ENCODE measurements at regions not wholly inside any gene's neighbourhood (a gene's known extent, or its start where the extent isn't known, plus 50 kb on each side); places are given as distances from the start of the nearest gene placed in this dataset.

DNA sequence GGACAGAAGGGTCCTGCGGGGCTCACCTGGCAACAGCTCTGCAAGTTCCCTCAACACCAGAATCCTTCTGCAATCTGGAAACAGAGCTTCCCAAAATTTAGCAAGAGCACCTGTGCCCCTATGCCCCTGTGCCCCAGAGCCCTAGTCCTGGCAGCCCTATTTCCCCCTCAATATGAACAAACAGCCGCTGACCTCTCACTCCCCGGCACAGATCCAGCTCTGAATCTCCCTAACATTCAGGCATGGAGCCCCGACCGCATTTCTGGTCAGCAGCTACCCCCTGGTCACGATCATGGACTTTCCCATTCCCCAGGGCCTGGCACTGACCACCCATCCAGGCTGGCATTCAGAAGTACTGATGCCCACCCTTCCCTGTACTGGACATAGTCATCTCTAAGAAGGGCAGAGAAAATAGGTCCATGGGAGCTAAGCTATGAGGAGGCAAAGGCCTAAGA is 110.8 kb upstream of the SMURF2 start:
- no peak for TF ChIP-seq ZNF114 (tag by site-specific recombination; IDR thresholded peaks at IDR 0.05)
- no peak for TF ChIP-seq GLI4 (tag by site-specific recombination; IDR thresholded peaks at IDR 0.05)
- no peak for TF ChIP-seq CTCF (tag by site-specific recombination; IDR thresholded peaks at IDR 0.05)
- TF ChIP-seq, protein P1, sequence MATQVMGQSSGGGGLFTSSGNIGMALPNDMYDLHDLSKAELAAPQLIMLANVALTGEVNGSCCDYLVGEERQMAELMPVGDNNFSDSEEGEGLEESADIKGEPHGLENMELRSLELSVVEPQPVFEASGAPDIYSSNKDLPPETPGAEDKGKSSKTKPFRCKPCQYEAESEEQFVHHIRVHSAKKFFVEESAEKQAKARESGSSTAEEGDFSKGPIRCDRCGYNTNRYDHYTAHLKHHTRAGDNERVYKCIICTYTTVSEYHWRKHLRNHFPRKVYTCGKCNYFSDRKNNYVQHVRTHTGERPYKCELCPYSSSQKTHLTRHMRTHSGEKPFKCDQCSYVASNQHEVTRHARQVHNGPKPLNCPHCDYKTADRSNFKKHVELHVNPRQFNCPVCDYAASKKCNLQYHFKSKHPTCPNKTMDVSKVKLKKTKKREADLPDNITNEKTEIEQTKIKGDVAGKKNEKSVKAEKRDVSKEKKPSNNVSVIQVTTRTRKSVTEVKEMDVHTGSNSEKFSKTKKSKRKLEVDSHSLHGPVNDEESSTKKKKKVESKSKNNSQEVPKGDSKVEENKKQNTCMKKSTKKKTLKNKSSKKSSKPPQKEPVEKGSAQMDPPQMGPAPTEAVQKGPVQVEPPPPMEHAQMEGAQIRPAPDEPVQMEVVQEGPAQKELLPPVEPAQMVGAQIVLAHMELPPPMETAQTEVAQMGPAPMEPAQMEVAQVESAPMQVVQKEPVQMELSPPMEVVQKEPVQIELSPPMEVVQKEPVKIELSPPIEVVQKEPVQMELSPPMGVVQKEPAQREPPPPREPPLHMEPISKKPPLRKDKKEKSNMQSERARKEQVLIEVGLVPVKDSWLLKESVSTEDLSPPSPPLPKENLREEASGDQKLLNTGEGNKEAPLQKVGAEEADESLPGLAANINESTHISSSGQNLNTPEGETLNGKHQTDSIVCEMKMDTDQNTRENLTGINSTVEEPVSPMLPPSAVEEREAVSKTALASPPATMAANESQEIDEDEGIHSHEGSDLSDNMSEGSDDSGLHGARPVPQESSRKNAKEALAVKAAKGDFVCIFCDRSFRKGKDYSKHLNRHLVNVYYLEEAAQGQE (tag by site-specific recombination; IDR thresholded peaks at IDR 0.05) = no peak
- TF ChIP-seq BCL11B (tag by site-specific recombination; IDR thresholded peaks at IDR 0.05; ENCODE audit: low read depth) = no peak
- no peak for TF ChIP-seq ATF2 (tag by site-specific recombination; IDR thresholded peaks at IDR 0.05; ENCODE audit: low read depth)
- no peak for TF ChIP-seq ZNF449 (tag by site-specific recombination; IDR thresholded peaks at IDR 0.05)
- TF ChIP-seq ZNF239 (tag by site-specific recombination; IDR thresholded peaks at IDR 0.05) = no peak
- no peak for TF ChIP-seq ZNF121 (tag by site-specific recombination; IDR thresholded peaks at IDR 0.05)
- TF ChIP-seq, protein P2, sequence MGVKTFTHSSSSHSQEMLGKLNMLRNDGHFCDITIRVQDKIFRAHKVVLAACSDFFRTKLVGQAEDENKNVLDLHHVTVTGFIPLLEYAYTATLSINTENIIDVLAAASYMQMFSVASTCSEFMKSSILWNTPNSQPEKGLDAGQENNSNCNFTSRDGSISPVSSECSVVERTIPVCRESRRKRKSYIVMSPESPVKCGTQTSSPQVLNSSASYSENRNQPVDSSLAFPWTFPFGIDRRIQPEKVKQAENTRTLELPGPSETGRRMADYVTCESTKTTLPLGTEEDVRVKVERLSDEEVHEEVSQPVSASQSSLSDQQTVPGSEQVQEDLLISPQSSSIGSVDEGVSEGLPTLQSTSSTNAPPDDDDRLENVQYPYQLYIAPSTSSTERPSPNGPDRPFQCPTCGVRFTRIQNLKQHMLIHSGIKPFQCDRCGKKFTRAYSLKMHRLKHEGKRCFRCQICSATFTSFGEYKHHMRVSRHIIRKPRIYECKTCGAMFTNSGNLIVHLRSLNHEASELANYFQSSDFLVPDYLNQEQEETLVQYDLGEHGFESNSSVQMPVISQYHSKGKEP (tag by site-specific recombination; IDR thresholded peaks at IDR 0.05) = no peak
- no peak for TF ChIP-seq ZBTB20 (tag by site-specific recombination; IDR thresholded peaks at IDR 0.05)
- no peak for TF ChIP-seq ZNF26 (tag by site-specific recombination; IDR thresholded peaks at IDR 0.05)
- TF ChIP-seq, protein P3, sequence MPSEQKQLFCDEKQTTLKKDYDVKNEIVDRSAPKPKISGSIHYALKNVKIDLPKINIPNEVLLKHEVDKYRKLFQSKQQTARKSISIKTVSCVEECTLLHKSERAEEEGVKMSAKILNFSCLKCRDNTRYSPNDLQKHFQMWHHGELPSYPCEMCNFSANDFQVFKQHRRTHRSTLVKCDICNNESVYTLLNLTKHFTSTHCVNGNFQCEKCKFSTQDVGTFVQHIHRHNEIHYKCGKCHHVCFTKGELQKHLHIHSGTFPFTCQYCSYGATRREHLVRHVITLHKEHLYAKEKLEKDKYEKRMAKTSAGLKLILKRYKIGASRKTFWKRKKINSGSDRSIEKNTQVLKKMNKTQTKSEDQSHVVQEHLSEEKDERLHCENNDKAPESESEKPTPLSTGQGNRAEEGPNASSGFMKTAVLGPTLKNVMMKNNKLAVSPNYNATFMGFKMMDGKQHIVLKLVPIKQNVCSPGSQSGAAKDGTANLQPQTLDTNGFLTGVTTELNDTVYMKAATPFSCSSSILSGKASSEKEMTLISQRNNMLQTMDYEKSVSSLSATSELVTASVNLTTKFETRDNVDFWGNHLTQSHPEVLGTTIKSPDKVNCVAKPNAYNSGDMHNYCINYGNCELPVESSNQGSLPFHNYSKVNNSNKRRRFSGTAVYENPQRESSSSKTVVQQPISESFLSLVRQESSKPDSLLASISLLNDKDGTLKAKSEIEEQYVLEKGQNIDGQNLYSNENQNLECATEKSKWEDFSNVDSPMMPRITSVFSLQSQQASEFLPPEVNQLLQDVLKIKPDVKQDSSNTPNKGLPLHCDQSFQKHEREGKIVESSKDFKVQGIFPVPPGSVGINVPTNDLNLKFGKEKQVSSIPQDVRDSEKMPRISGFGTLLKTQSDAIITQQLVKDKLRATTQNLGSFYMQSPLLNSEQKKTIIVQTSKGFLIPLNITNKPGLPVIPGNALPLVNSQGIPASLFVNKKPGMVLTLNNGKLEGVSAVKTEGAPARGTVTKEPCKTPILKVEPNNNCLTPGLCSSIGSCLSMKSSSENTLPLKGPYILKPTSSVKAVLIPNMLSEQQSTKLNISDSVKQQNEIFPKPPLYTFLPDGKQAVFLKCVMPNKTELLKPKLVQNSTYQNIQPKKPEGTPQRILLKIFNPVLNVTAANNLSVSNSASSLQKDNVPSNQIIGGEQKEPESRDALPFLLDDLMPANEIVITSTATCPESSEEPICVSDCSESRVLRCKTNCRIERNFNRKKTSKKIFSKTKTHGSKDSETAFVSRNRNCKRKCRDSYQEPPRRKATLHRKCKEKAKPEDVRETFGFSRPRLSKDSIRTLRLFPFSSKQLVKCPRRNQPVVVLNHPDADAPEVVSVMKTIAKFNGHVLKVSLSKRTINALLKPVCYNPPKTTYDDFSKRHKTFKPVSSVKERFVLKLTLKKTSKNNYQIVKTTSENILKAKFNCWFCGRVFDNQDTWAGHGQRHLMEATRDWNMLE (tag by site-specific recombination; conservative IDR thresholded peaks at IDR 0.05; ENCODE audit: low read depth) = no peak
